NCI-H524 (cell line): ENCODE measurements at regions not wholly inside any gene's neighbourhood (a gene's known extent, or its start where the extent isn't known, plus 50 kb on each side); places are given as distances from the start of the nearest gene placed in this dataset.
"Not testable (repeated sequence)": the region's sequence is repeated elsewhere in the genome, so short reads cannot be mapped to it uniquely, and the experiment has no call there.

Source experiments
- DNase-seq, 2 experiments: peaks; one replicate each; lab custom pipeline; 2025; lab: John Stamatoyannopoulos, UW

GRCh38 chr2:125713533-125713932 lies 942.4 kb upstream of the GYPC start:
- DNase-seq = no peak

GRCh38 chr2:125721072-125721721 lies 934.8 kb upstream of the GYPC start:
- no peak for DNase-seq

- no peak for DNase-seq
These were observed 925.0 kb upstream of the GYPC start for GRCh38 chr2:125730921-125731320.

GRCh38 chr2:125736306-125736705 lies 919.7 kb upstream of the GYPC start:
- no peak for DNase-seq

- DNase-seq = peak; percentile 15 to 69
These were observed 910.4 kb upstream of the GYPC start for GRCh38 chr2:125745514-125745913.

GRCh38 chr2:125746321-125747164 lies 909.4 kb upstream of the GYPC start:
- peak in 1 of 2 experiments; percentile 52 for DNase-seq

- no peak for DNase-seq
These were observed 908.9 kb upstream of the GYPC start for GRCh38 chr2:125747165-125747425.

GRCh38 chr2:125756431-125756830 lies 899.5 kb upstream of the GYPC start:
- no peak for DNase-seq

GRCh38 chr2:125796784-125797183 lies 859.2 kb upstream of the GYPC start:
- DNase-seq = no peak

- DNase-seq = no peak
These were observed 858.8 kb upstream of the GYPC start for GRCh38 chr2:125797192-125797591.

- DNase-seq = no peak
These were observed 833.2 kb upstream of the GYPC start for GRCh38 chr2:125822746-125823145.

- not testable (repeated sequence) for DNase-seq
These were observed 830.2 kb upstream of the GYPC start for GRCh38 chr2:125825781-125826180.

GRCh38 chr2:125837128-125837527 lies 818.8 kb upstream of the GYPC start:
- no peak for DNase-seq

GRCh38 chr2:125837611-125838010 lies 818.3 kb upstream of the GYPC start:
- no peak for DNase-seq

GRCh38 chr2:125839945-125840344 lies 816.0 kb upstream of the GYPC start:
- DNase-seq = no peak

- no peak for DNase-seq
These were observed 813.9 kb upstream of the GYPC start for GRCh38 chr2:125842041-125842440.

GRCh38 chr2:125850541-125850940 lies 805.4 kb upstream of the GYPC start:
- no peak for DNase-seq

- peak in 1 of 2 experiments; percentile 12 for DNase-seq
These were observed 803.6 kb upstream of the GYPC start for GRCh38 chr2:125852364-125852763.

- no peak for DNase-seq
These were observed 802.3 kb upstream of the GYPC start for GRCh38 chr2:125853626-125854025.

GRCh38 chr2:125855204-125855603 lies 800.8 kb upstream of the GYPC start:
- DNase-seq = no peak

- DNase-seq = no peak
These were observed 797.8 kb upstream of the GYPC start for GRCh38 chr2:125857971-125858794.

GRCh38 chr2:125861461-125861860 lies 794.5 kb upstream of the GYPC start:
- no peak for DNase-seq

- no peak for DNase-seq
These were observed 788.0 kb upstream of the GYPC start for GRCh38 chr2:125867908-125868307.
